ENCODE measurements at regions not wholly inside any gene's neighbourhood (a gene's known extent, or its start where the extent isn't known, plus 50 kb on each side); places are given as distances from the start of the nearest gene placed in this dataset.
A peak's percentile ranks its signal among the peaks of the same experiment; 100 is the strongest.

- peak; percentile 34 for DNase-seq
Observed at GRCh38 chr15:37586011-37586583, 348.3 kb upstream of the TMCO5A start.

- peak; percentile 31 for DNase-seq
Observed at GRCh38 chr15:37586976-37587375, 347.5 kb upstream of the TMCO5A start.

- DNase-seq, result no peak
Observed at GRCh38 chr15:37594417-37594816, 340.0 kb upstream of the TMCO5A start.

- no peak for DNase-seq
Observed at GRCh38 chr15:37595426-37595970, 338.9 kb upstream of the TMCO5A start.

GRCh38 chr15:37599156-37599555, 335.3 kb upstream of the TMCO5A start:
- DNase-seq, result no peak

GRCh38 chr15:37616215-37616614, 318.2 kb upstream of the TMCO5A start:
- DNase-seq, result no peak

GRCh38 chr15:37618353-37618752, 316.1 kb upstream of the TMCO5A start:
- no peak for DNase-seq

- DNase-seq, result no peak
Observed at GRCh38 chr15:37619358-37620042, 314.9 kb upstream of the TMCO5A start.

- DNase-seq, result no peak
Observed at GRCh38 chr15:37625576-37625975, 308.9 kb upstream of the TMCO5A start.

GRCh38 chr15:37628507-37628906, 305.9 kb upstream of the TMCO5A start:
- DNase-seq, result no peak

GRCh38 chr15:37636736-37637135, 297.7 kb upstream of the TMCO5A start:
- DNase-seq, result no peak

GRCh38 chr15:37638116-37638515, 296.3 kb upstream of the TMCO5A start:
- DNase-seq, result no peak

- no peak for DNase-seq
Observed at GRCh38 chr15:37638691-37639090, 295.7 kb upstream of the TMCO5A start.

GRCh38 chr15:37652646-37653417, 281.6 kb upstream of the TMCO5A start:
- DNase-seq, result no peak

- DNase-seq, result no peak
Observed at GRCh38 chr15:37678124-37678523, 256.3 kb upstream of the TMCO5A start.

GRCh38 chr15:37679627-37680026, 254.8 kb upstream of the TMCO5A start:
- no peak for DNase-seq

GRCh38 chr15:37682304-37682703, 252.1 kb upstream of the TMCO5A start:
- DNase-seq, result no peak

- DNase-seq, result no peak
Observed at GRCh38 chr15:37691911-37692310, 242.5 kb upstream of the TMCO5A start.

GRCh38 chr15:37693926-37694325, 240.5 kb upstream of the TMCO5A start:
- peak; percentile 3 for DNase-seq

GRCh38 chr15:37695719-37696118, 238.7 kb upstream of the TMCO5A start:
- DNase-seq, result peak; percentile 1

- no peak for DNase-seq
Observed at GRCh38 chr15:37698679-37699078, 235.8 kb upstream of the TMCO5A start.

- DNase-seq, result no peak
Observed at GRCh38 chr15:37701230-37701629, 233.2 kb upstream of the TMCO5A start.

GRCh38 chr15:37709669-37710068, 224.8 kb upstream of the TMCO5A start:
- no peak for DNase-seq

GRCh38 chr15:37715101-37715500, 219.3 kb upstream of the TMCO5A start:
- DNase-seq, result no peak

All from eye (tissue), 1 donor.